NOMO-1 treated with dmso at 0.1 percent for 144 hours (cell line): ENCODE measurements at regions not wholly inside any gene's neighbourhood (a gene's known extent, or its start where the extent isn't known, plus 50 kb on each side); places are given as distances from the start of the nearest gene placed in this dataset.

Source experiments
- DNase-seq: peaks from one replicate; lab custom pipeline; 2025; ENCODE audit not compliant: unreplicated experiment; lab: John Stamatoyannopoulos, UW

DNA sequence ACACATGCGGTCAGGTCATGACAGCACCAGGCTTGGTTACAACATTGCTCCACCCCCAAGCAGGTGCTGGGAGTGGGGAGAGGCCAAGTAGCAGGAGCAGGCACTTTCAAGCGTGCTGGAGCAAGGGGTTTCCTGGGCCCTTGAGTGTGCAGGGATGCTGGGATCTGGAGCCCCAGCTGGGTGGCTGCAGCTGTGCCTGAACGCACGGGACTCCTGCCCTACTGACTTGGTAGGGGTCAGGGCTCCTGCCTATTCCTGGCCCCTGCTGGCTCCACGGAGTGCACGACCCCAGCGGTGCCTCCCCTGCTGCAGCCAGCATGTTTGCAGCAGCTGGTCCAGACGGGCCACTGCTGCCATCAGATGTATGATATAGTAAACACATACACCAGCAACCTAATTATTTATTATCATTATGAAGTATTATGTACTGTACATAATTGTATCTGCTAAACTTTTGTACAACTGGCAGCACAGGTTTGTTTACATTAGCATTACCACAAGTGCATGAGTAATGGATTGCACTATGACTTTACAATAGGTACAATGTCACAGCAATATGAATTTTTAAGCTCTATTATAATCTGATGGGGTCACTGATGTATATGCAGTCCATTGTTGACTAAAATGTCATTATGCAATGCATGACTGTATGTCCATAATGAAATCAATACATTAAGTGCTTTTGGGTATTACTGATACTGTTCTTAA lies 620.6 kb downstream of the RAPGEF2 start:
- no peak for DNase-seq

DNA sequence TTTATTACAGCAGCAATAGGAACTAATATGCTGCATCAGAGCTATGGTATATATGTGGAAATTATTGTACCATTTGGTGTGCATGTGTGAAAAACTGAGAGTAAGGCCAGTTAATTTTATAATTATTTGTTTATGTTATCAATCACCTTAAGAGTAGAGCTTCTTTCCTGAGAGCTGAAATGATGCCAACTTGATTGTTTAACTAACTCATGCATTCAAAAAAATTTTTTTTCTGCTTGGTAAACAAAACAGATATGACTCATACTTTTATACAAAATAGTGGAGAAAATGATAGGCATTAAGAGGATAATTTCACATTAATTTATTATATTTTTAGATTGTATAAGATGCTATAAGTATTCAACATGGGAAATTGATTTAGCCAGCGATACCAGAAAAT lies 622.7 kb downstream of the RAPGEF2 start:
- DNase-seq, result no peak

DNA sequence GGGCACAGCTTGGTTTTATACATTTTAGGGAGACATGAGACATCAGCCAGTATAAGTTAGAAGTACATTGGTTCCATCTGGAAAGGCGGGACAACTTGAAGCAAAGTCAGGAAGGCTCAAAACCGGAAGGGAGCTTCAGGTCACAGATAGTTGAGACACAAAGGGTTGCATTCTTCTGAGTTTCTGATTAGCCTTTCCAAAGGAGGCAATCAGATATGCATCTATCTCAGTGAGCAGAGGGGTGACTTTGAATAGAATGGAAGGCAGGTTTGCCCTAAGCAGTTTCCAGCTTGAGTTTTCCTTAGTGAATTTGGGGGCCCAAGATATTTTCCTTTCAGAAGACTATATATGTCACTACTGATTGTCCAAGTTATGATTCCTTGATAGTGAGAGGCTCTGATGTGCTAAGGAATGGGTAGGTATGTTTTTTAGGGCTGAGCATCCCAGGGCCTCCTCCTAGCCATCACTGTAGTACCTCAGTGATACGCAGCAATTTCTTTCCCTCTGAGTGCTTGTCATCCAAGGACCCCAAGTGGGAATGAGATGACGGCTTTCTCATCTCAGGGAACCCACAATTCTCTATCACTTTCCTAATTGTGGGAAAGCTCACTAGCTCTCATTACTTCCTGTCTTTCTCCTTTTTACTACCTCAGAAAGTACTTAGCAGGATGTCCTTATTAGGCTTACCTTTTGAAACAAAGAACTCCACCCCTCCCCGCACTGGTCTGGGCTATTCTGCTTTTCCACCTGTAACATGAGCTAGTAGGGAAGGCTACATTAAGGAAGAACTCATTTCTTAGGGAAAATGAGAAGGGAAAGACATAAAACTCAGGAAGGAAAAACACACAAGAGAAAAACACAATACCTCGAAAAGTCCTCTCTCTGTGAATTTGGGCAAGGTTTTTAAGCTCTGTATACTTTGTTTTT lies 632.7 kb downstream of the RAPGEF2 start:
- no peak for DNase-seq

DNA sequence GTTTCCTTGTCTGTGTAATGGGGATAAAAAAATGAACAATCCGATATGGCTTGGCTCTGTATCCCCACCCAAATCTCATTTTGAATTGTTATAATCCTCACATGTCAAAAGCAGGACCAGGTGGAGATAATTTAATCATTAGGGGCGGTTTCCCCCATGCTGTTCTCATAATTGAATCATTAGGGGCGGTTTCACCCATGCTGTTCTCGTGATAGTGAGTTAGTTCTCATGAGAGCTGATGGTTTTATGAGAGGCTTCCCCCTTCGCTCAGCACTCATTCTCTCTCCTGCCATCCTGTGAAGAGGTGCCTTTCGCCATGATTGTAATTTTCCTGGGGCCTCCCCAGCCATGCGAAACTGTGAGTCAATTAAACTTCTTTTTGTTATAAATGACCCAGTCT lies 633.5 kb downstream of the RAPGEF2 start:
- no peak for DNase-seq

DNA sequence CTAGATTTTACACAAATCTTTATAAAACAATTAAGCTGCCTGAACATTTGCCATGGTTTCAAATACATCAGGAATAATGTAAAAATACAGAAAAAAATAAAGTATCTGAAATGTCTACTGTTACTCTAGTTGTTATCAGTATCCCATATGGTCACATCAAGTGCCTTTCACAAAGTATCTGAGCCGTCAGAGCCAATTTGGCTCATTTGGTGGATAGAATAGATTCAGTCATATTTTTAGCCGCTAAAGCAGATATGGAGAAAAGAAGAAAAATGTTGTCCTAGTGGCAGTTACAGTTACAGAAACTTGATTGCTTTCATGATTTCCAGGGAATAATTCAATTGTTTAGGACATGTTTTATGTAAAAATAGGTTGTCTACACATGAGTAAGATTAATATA lies 641.1 kb downstream of the RAPGEF2 start:
- DNase-seq, result no peak

DNA sequence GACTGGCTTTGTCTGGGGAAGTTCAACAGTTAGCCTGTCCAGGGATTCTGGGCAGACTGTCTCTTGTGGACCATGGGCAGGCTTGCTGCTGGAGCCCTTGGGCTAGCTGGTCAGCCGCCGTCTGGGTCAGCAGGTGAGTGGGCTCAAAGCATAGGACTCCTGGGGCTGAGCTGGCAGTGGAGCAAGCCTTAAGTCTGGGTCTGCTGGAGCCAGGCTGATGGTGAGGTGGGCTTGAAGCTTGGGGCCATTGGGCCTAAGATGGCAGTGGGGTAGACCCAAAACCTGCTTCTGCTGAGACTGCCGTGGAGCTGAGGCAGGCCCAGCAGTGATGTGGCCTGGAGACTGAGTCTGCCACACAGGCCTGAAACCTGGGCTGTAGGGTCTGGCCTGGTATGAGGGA lies 645.1 kb downstream of the RAPGEF2 start:
- DNase-seq, result no peak

GRCh38 chr4:159748834-159749444 lies 646.1 kb downstream of the RAPGEF2 start:
- no peak for DNase-seq

GRCh38 chr4:159757499-159757898 lies 654.6 kb downstream of the RAPGEF2 start:
- no peak for DNase-seq

GRCh38 chr4:159758061-159758460 lies 655.2 kb downstream of the RAPGEF2 start:
- no peak for DNase-seq

GRCh38 chr4:159762672-159763071 lies 659.8 kb downstream of the RAPGEF2 start:
- no peak for DNase-seq

GRCh38 chr4:159764343-159764952 lies 661.6 kb downstream of the RAPGEF2 start:
- no peak for DNase-seq

DNA sequence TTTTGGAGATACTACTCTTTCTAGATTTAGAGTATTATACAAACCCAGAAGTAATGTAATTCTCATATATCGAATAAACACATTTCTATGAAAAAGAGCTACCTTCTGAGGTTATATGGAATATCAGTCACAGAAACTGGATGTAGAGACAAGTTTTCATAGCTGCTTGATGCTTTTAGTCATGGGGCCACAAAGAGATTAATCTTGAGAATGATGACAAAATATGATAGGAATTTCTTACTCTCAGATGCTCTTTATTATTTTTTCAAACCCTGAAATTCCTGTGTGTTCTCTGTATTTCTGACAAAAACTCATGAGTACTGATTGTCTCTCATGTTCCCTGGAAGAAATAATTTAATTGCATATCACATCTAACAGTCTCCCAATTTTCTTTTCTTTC lies 662.5 kb downstream of the RAPGEF2 start:
- DNase-seq, result no peak

DNA sequence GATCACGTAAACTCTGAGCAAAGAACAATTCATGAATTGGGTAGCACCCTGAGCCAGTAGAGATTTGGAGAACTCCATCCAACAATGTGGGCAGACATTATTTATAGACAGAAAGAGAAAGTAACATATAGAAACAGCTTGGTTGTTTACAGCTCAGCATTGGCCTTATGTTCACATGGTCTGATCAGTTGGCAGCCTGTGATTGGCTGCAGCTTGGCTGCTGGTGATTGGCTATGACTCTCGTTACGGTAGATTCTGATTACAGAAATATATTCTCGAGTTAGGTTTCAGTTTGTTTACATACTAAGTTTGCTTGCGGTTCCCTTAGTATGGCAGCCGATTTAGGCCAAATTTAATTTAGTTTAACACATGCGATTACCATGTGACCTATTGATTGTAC lies 663.4 kb downstream of the RAPGEF2 start:
- DNase-seq, result no peak

DNA sequence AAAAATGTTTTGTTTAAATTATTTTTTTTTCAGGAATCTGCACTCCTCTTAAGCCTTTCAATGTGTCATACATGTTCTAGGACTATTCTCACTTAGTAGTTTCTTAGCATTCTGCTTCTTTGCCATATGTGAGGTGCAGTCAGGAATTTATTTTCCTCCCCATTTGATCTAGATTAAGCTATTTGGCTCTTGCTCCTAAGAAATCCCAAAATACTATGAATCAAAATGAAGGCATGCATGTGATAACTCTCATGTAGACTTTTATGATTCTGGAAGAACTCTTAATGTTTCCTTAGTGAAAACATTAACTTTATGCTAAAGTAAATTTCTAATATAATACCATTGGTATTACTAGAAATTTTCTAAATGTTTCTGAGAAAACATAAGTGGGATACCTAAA lies 664.5 kb downstream of the RAPGEF2 start:
- no peak for DNase-seq

- DNase-seq, result no peak
Measured at GRCh38 chr4:159768016-159768415, 665.1 kb downstream of the RAPGEF2 start.

- DNase-seq, result no peak
Measured at GRCh38 chr4:159770401-159770800, 667.5 kb downstream of the RAPGEF2 start.

DNA sequence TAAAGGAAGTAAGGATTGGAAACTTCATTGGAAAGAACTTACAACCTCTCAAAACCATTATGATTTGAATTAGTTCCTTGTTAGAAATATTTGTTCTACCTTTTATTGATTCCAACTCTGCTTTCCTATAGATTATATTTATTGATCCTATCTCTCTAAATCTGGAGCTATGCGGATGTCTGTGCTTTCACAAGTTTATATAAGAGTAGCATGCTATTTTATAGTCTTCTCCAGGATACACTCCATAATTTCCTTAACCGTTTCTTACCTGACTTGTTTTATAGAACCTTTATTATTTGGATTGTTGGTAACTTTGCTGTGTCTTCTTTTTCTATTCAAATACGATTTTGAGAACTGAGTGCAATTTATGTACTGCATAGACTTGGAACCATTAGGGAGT lies 668.1 kb downstream of the RAPGEF2 start:
- no peak for DNase-seq

DNA sequence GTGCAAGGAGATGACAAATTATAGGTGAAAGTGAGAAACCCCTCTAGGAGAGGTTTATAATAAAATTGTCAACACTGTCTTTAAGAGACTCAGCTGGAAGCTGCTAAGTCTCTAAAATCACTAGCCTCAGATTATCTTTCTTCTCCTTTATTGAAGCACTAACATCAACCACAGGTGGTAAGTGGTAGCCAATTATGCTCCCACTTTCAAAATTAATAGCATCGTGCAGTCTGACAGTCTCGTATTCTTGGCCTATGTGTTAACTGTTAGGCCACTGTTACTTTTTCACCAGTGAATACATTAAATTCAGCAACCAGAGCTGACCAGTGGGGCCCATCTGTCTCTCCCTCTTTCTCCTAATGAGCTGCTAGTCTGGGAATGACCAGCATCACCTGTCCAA lies 674.1 kb downstream of the RAPGEF2 start:
- no peak for DNase-seq

DNA sequence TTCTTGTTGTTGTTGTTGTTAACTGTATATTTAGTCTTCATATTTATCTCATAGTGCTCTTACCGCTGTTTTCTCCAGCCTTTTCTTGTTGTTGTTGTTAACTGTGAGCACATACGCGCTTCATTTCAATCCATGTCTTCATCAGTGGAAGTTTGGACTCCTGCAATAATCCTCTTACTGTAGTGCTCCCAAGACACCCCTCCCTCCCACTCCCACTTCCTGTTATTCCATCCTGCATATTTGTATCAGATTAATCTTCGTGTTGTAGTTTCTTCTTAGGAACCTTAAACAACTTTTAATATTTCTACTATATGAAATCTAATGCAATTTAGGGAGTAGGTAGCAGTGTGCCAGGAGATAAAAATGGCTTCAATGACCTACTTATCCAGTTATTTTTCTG lies 674.8 kb downstream of the RAPGEF2 start:
- DNase-seq, result no peak

DNA sequence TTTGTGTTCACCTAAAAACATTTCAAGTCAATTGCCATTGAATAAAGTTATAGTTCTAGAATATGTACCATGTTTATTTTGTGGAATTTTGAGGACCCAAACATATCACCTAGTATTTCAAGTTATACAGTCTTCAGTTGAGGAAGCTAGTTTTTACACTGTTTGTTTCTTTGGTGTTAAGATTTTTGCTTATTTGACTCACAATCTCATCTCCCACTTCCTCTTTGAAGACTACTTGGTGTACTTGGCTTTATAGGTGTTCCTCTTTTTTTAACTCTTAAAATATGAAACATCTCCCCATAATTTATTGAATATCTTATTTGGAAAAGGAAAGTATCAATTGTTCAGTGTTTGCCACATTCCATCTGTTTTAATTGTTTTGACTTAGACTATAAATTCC lies 675.4 kb downstream of the RAPGEF2 start:
- DNase-seq, result no peak

DNA sequence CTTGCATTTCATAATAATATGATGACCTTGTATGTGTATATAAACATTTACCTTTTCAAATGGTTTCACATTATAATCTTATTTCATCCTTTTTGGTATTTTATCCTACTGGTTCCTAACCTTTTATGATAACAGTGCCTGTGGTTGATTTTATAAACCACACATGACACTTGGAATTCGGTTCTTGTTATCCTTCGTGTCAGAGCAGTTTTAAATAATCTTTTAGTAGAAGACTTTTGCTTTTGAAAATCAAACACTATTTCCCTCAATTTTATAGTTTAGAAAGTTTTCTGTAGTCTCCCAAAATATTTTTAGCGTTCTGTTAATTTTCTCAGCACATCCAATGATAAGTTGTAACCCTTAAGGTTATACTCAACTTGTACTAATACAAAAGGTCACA lies 676.8 kb downstream of the RAPGEF2 start:
- DNase-seq, result no peak
